GM18861 (cell line): ENCODE measurements at regions not wholly inside any gene's neighbourhood (a gene's known extent, or its start where the extent isn't known, plus 50 kb on each side); places are given as distances from the start of the nearest gene placed in this dataset.
A peak's percentile ranks its signal among the peaks of the same experiment; 100 is the strongest.

Experiments
- ATAC-seq: cut with Tn5 transposase; IDR thresholded peaks from one replicate; pipeline ENCODE4 v1.9.1; 2021; ENCODE audit not compliant: unreplicated experiment

GRCh38 chr20:40103420-40103819, 585.6 kb downstream of the MAFB start:
- no peak for ATAC-seq

GRCh38 chr20:40101560-40101959, 587.5 kb downstream of the MAFB start:
- no peak for ATAC-seq

GRCh38 chr20:40100261-40100660, 588.8 kb downstream of the MAFB start:
- ATAC-seq = no peak

GRCh38 chr20:40090236-40090635, 598.8 kb downstream of the MAFB start:
- ATAC-seq = no peak

GRCh38 chr20:40087496-40087895, 601.5 kb downstream of the MAFB start:
- ATAC-seq = no peak

- no peak for ATAC-seq
Measured at GRCh38 chr20:40085513-40085912, 603.5 kb downstream of the MAFB start.

- ATAC-seq = no peak
Measured at GRCh38 chr20:40082436-40082835, 606.6 kb downstream of the MAFB start.

- ATAC-seq = peak; percentile 70
Measured at GRCh38 chr20:40081653-40082052, 607.4 kb downstream of the MAFB start.

- no peak for ATAC-seq
Measured at GRCh38 chr20:40080041-40080652, 608.9 kb downstream of the MAFB start.

- no peak for ATAC-seq
Measured at GRCh38 chr20:40073535-40074111, 615.4 kb downstream of the MAFB start.

GRCh38 chr20:40072907-40073306, 616.1 kb downstream of the MAFB start:
- ATAC-seq = no peak

GRCh38 chr20:40056171-40056570, 632.9 kb downstream of the MAFB start:
- no peak for ATAC-seq

- ATAC-seq = no peak
Measured at GRCh38 chr20:40055711-40056110, 633.3 kb downstream of the MAFB start.

- ATAC-seq = no peak
Measured at GRCh38 chr20:40054311-40054710, 634.7 kb downstream of the MAFB start.

GRCh38 chr20:40050596-40050995, 638.4 kb downstream of the MAFB start:
- no peak for ATAC-seq

GRCh38 chr20:40049854-40050253, 639.2 kb downstream of the MAFB start:
- ATAC-seq = no peak

GRCh38 chr20:40046703-40047102, 642.3 kb downstream of the MAFB start:
- no peak for ATAC-seq

- ATAC-seq = no peak
Measured at GRCh38 chr20:40037511-40037910, 651.5 kb downstream of the MAFB start.

- no peak for ATAC-seq
Measured at GRCh38 chr20:40029589-40029988, 659.4 kb downstream of the MAFB start.

GRCh38 chr20:40019510-40019909, 669.5 kb downstream of the MAFB start:
- ATAC-seq = no peak

GRCh38 chr20:40017765-40018164, 671.3 kb downstream of the MAFB start:
- ATAC-seq = no peak

- no peak for ATAC-seq
Measured at GRCh38 chr20:40016890-40017289, 672.1 kb downstream of the MAFB start.

- ATAC-seq = no peak
Measured at GRCh38 chr20:40016392-40016791, 672.6 kb downstream of the MAFB start.
